ENCODE measurements at regions not wholly inside any gene's neighbourhood (a gene's known extent, or its start where the extent isn't known, plus 50 kb on each side); places are given as distances from the start of the nearest gene placed in this dataset.

GRCh38 chr6:67394254-67394653 lies 1240.8 kb upstream of the ADGRB3 start:
- no peak for TF ChIP-seq CTCF (IDR thresholded peaks at IDR 0.05; ENCODE audit: borderline replicate concordance, insufficient read depth, low read depth, low read length)
- H3K4me3 ChIP-seq (ENCODE audit: low read depth, low read length) = no peak overlapping the region

- no peak overlapping the region for H3K4me3 ChIP-seq (ENCODE audit: low read depth, low read length)
- TF ChIP-seq CTCF (IDR thresholded peaks at IDR 0.05; ENCODE audit: borderline replicate concordance, insufficient read depth, low read depth, low read length) = no peak
These were observed 1241.7 kb upstream of the ADGRB3 start for GRCh38 chr6:67393356-67393755.

GRCh38 chr6:67391955-67392354 lies 1243.1 kb upstream of the ADGRB3 start:
- TF ChIP-seq CTCF (IDR thresholded peaks at IDR 0.05; ENCODE audit: borderline replicate concordance, insufficient read depth, low read depth, low read length) = no peak
- H3K4me3 ChIP-seq (ENCODE audit: low read depth, low read length) = no peak overlapping the region

- TF ChIP-seq CTCF (IDR thresholded peaks at IDR 0.05; ENCODE audit: borderline replicate concordance, insufficient read depth, low read depth, low read length) = no peak
- H3K4me3 ChIP-seq (ENCODE audit: low read depth, low read length) = no peak overlapping the region
These were observed 1265.4 kb upstream of the ADGRB3 start for GRCh38 chr6:67369679-67370078.

GRCh38 chr6:67362976-67363375 lies 1272.1 kb upstream of the ADGRB3 start:
- no peak for TF ChIP-seq CTCF (IDR thresholded peaks at IDR 0.05; ENCODE audit: borderline replicate concordance, insufficient read depth, low read depth, low read length)
- no peak overlapping the region for H3K4me3 ChIP-seq (ENCODE audit: low read depth, low read length)

- no peak overlapping the region for H3K4me3 ChIP-seq (ENCODE audit: low read depth, low read length)
- no peak for TF ChIP-seq CTCF (IDR thresholded peaks at IDR 0.05; ENCODE audit: borderline replicate concordance, insufficient read depth, low read depth, low read length)
These were observed 1273.8 kb upstream of the ADGRB3 start for GRCh38 chr6:67361264-67361663.

- no peak for TF ChIP-seq CTCF (IDR thresholded peaks at IDR 0.05; ENCODE audit: borderline replicate concordance, insufficient read depth, low read depth, low read length)
- H3K4me3 ChIP-seq (ENCODE audit: low read depth, low read length) = no peak overlapping the region
These were observed 1276.8 kb upstream of the ADGRB3 start for GRCh38 chr6:67358241-67358640.

Measured in GM12875 (cell line).